ENCODE measurements at regions not wholly inside any gene's neighbourhood (a gene's known extent, or its start where the extent isn't known, plus 50 kb on each side); places are given as distances from the start of the nearest gene placed in this dataset.

- H3K4me3 Mint-ChIP-seq (ENCODE audit: unreplicated experiment): no peak overlapping the region
- H3K36me3 Mint-ChIP-seq (ENCODE audit: unreplicated experiment): peaks cover 5% of the 10 kb centered on the region
- H3K4me1 Mint-ChIP-seq (ENCODE audit: low read depth, unreplicated experiment): no peaks in the 10 kb centered on the region
Measured at GRCh38 chr13:37241786-37242185, 136.3 kb upstream of the CSNK1A1L start.

DNA sequence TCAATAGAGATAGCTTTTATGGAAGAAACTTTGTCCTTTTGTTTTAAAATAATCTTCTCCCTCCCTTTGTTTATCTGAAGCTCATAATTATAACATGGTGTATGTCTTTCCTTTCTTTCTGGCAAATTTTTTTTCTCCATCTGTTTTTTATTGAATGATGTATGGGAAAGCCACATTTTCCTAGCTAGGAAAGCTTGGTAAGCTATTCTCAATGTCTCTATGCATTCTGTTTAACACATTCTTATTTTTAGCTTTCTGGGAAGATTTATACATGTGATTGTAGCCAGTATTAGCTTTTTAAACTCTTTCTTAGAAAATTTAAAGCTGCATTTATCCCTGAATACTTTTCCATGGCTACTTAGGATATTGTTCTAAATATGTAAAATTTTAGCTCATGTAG is 124.9 kb upstream of the CSNK1A1L start:
- Mint-ChIP-seq H3K36me3 (ENCODE audit: unreplicated experiment) (peaks cover 5% of the 10 kb centered on the region), H3K9me3 (ENCODE audit: unreplicated experiment) (peaks cover 3% of the 10 kb centered on the region), H3K27me3 (ENCODE audit: unreplicated experiment) (no peaks in the 10 kb centered on the region), H3K27ac (ENCODE audit: unreplicated experiment) (no peak overlapping the region), H3K4me1 (ENCODE audit: low read depth, unreplicated experiment) (no peaks in the 10 kb centered on the region), H3K4me3 (ENCODE audit: unreplicated experiment) (no peak overlapping the region)
- DNase-seq: no peak
- no peak for TF ChIP-seq CTCF (IDR thresholded peaks at IDR 0.05; ENCODE audit: partially characterized antibody, unreplicated experiment)

More at GRCh38 chr13:37241786-37242185, 136.3 kb upstream of the CSNK1A1L start:
- Mint-ChIP-seq H3K27ac (ENCODE audit: unreplicated experiment) (no peak overlapping the region), H3K9me3 (ENCODE audit: unreplicated experiment) (peaks cover 1% of the 10 kb centered on the region), H3K27me3 (ENCODE audit: unreplicated experiment) (peaks cover 3% of the 10 kb centered on the region)
- no peak for TF ChIP-seq CTCF (IDR thresholded peaks at IDR 0.05; ENCODE audit: partially characterized antibody, unreplicated experiment)
- no peak for DNase-seq

- no peak overlapping the region for H3K27ac Mint-ChIP-seq (ENCODE audit: unreplicated experiment)
Measured at GRCh38 chr13:37229931-37230330, 124.5 kb upstream of the CSNK1A1L start.

DNA sequence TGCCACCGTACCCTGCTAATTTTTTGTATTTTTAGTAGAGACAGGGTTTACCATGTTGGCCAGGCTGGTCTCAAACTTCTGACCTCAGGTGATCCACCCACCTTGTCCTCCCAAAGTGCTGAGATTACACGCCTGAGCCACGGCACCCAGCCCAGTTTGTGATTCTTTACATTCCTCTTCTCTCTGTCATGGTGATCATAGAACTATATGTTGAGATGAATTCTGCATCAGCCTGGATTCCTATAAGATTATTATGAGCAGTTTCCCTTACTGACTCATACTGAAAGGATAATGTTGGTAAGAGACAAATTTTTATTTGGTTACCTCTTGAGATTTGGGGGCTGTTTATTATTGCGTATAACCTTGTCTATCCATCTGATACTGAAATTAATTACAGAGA is 121.5 kb upstream of the CSNK1A1L start:
- Mint-ChIP-seq H3K27me3 (ENCODE audit: unreplicated experiment) (no peaks in the 10 kb centered on the region), H3K4me1 (ENCODE audit: low read depth, unreplicated experiment) (no peaks in the 10 kb centered on the region), H3K36me3 (ENCODE audit: unreplicated experiment) (no peaks in the 10 kb centered on the region), H3K9me3 (ENCODE audit: unreplicated experiment) (no peaks in the 10 kb centered on the region), H3K27ac (ENCODE audit: unreplicated experiment) (no peak overlapping the region), H3K4me3 (ENCODE audit: unreplicated experiment) (no peak overlapping the region)
- TF ChIP-seq CTCF (IDR thresholded peaks at IDR 0.05; ENCODE audit: partially characterized antibody, unreplicated experiment): no peak
- no peak for DNase-seq

More at GRCh38 chr13:37229931-37230330, 124.5 kb upstream of the CSNK1A1L start:
- no peak for TF ChIP-seq CTCF (IDR thresholded peaks at IDR 0.05; ENCODE audit: partially characterized antibody, unreplicated experiment)
- H3K36me3 Mint-ChIP-seq (ENCODE audit: unreplicated experiment): peaks cover 5% of the 10 kb centered on the region
- no peaks in the 10 kb centered on the region for H3K4me1 Mint-ChIP-seq (ENCODE audit: low read depth, unreplicated experiment)
- no peak overlapping the region for H3K4me3 Mint-ChIP-seq (ENCODE audit: unreplicated experiment)
- H3K9me3 Mint-ChIP-seq (ENCODE audit: unreplicated experiment): peaks cover 3% of the 10 kb centered on the region
- H3K27me3 Mint-ChIP-seq (ENCODE audit: unreplicated experiment): no peaks in the 10 kb centered on the region
- no peak for DNase-seq

DNA sequence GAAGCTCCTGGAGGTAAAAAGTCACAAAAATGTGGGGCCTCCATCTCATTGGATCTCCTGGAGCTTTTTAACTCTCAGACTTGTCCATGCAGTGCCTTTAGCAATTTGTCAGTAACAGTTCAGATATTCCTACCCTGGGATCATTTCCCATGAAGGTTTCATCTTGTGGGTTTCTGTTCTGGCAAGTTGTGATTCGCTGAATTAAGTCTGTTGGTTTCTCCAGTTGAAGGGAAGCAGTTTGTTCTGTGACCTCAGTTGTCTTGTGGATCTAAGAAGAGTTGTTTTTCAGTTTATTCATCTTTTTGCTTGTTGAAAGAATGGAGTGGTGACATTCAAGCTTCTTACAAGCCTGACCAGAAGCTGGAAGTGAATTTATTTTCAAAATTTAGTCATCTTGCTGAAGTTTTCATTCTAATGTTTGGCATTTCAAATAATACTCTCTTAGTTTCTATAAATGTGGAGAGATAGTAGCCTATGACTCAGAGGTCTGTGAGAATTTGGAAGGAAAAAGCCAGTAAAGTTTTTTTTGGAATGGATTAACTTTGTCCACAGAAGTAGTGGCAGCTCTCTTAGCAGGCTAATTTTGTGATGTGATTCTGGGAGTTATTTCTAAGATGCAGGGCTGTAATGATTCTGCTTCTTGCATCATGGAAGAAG is 120.1 kb upstream of the CSNK1A1L start:
- H3K27me3 Mint-ChIP-seq (ENCODE audit: unreplicated experiment): no peaks in the 10 kb centered on the region
- H3K27ac Mint-ChIP-seq (ENCODE audit: unreplicated experiment): no peak overlapping the region
- no peak for DNase-seq
- H3K4me1 Mint-ChIP-seq (ENCODE audit: low read depth, unreplicated experiment): no peaks in the 10 kb centered on the region
- no peak overlapping the region for H3K4me3 Mint-ChIP-seq (ENCODE audit: unreplicated experiment)
- no peaks in the 10 kb centered on the region for H3K36me3 Mint-ChIP-seq (ENCODE audit: unreplicated experiment)
- no peak for TF ChIP-seq CTCF (IDR thresholded peaks at IDR 0.05; ENCODE audit: partially characterized antibody, unreplicated experiment)
- no peaks in the 10 kb centered on the region for H3K9me3 Mint-ChIP-seq (ENCODE audit: unreplicated experiment)

Data from glutamatergic neuron (in vitro differentiated cells).